OCI-LY7 (cell line): ENCODE measurements at regions not wholly inside any gene's neighbourhood (a gene's known extent, or its start where the extent isn't known, plus 50 kb on each side); places are given as distances from the start of the nearest gene placed in this dataset.

Experiments used
- BruUV-seq: library from RNA; stranded (reverse); fragments of 400-500 nt; replicated peaks from 2 replicates; lab custom pipeline; 2021; lab: Mats Ljungman, UMichigan
- CTCF ChIA-PET: fragments of 300-600 bp; sonication (Branson Sonifier 250); formaldehyde crosslinking; loops from one replicate; lab custom pipeline; 2022; ENCODE audit warnings: antibody characterized with exemption; ENCODE audit not compliant: unreplicated experiment; lab: Charles Lee
- POLR2A ChIA-PET: fragments of 300-600 bp; sonication (Branson Sonifier 250); formaldehyde crosslinking; loops from one replicate; lab custom pipeline; 2022; ENCODE audit warnings: antibody characterized with exemption; lab: Charles Lee
- DNase-seq: peaks from one replicate; pipeline ENCODE4 v3.0.0-alpha.2; 2015; ENCODE audit warnings: low spot score
- H2AFZ ChIP-seq: fragments of 200-600 bp; sonication (generic), shearing (Covaris generic); 2 replicates; pipeline ENCODE4 v1.6.1; 2014; ENCODE audit warnings: mild to moderate bottlenecking, antibody characterized with exemption, low read length, moderate library complexity
- H3K27ac ChIP-seq: fragments of 200-600 bp; sonication (generic); 2 replicates; pipeline ENCODE4 v1.5.1; 2014; ENCODE audit warnings: mixed run types, low read depth, mild to moderate bottlenecking, moderate library complexity, low read length, inconsistent platforms; ENCODE audit not compliant: poor library complexity, severe bottlenecking
- H3K36me3 ChIP-seq: fragments of 200-600 bp; sonication (generic); 2 replicates; pipeline ENCODE4 v1.6.1; 2014; ENCODE audit warnings: mild to moderate bottlenecking, antibody characterized with exemption, low read length, moderate library complexity, mixed read lengths; ENCODE audit not compliant: insufficient read depth
- H3K4me1 ChIP-seq: fragments of 200-600 bp; sonication (generic); 2 replicates; pipeline ENCODE4 v1.5.1; 2014; ENCODE audit warnings: mild to moderate bottlenecking, low read length; ENCODE audit not compliant: insufficient read depth, poor library complexity, severe bottlenecking
- H3K4me2 ChIP-seq: fragments of 200-600 bp; sonication (generic); 2 replicates; pipeline ENCODE4 v1.6.1; 2014; ENCODE audit warnings: mild to moderate bottlenecking, low read length
- H3K4me3 ChIP-seq: fragments of 200-600 bp; sonication (generic); 2 replicates; pipeline ENCODE4 v1.5.1; 2014; ENCODE audit warnings: mild to moderate bottlenecking, low read depth, low read length; ENCODE audit not compliant: poor library complexity, severe bottlenecking
- H3K79me2 ChIP-seq: fragments of 200-600 bp; sonication (generic); 2 replicates; pipeline ENCODE4 v1.6.1; 2016; ENCODE audit warnings: low read depth, mild to moderate bottlenecking, low read length, moderate library complexity, mixed read lengths; ENCODE audit not compliant: insufficient read depth
- H3K9me2 ChIP-seq: fragments of 200-600 bp; sonication (generic); 2 replicates; pipeline ENCODE4 v1.6.1; 2016; ENCODE audit warnings: mild to moderate bottlenecking, low read length, mixed read lengths; ENCODE audit not compliant: insufficient read depth
- H3K9me3 ChIP-seq: fragments of 200-600 bp; sonication (generic); 2 replicates; pipeline ENCODE4 v1.6.1; 2014; ENCODE audit warnings: mild to moderate bottlenecking, mixed run types, low read length, mixed read lengths
- H4K20me1 ChIP-seq: fragments of 200-600 bp; sonication (generic); 2 replicates; pipeline ENCODE4 v1.6.1; 2014; ENCODE audit warnings: mild to moderate bottlenecking, antibody characterized with exemption, low read length, moderate library complexity, mixed read lengths; ENCODE audit not compliant: insufficient read depth
- EZH2phosphoT487 ChIP-seq: fragments of 200-600 bp; sonication (generic); IDR thresholded peaks from 2 replicates; pipeline ENCODE4 v1.6.1; 2018; ENCODE audit warnings: low read depth, borderline replicate concordance, mild to moderate bottlenecking, mixed run types, antibody characterized with exemption, low read length, moderate library complexity, mixed read lengths
- intact Hi-C: fragments of 100-400 bp; cut with micrococcal nuclease; formaldehyde crosslinking; loops from one replicate; pipeline ENCODE4 v1.10.0; 2022; ENCODE audit not compliant: unreplicated experiment
- TF ChIP-seq, protein P1 (sequence below): fragments of 200-600 bp; sonication (generic); conservative IDR thresholded peaks from 2 replicates; pipeline ENCODE4 v1.5.1; 2014; ENCODE audit warnings: mild to moderate bottlenecking, antibody characterized with exemption, low read length, moderate library complexity, mixed read lengths

DNA sequence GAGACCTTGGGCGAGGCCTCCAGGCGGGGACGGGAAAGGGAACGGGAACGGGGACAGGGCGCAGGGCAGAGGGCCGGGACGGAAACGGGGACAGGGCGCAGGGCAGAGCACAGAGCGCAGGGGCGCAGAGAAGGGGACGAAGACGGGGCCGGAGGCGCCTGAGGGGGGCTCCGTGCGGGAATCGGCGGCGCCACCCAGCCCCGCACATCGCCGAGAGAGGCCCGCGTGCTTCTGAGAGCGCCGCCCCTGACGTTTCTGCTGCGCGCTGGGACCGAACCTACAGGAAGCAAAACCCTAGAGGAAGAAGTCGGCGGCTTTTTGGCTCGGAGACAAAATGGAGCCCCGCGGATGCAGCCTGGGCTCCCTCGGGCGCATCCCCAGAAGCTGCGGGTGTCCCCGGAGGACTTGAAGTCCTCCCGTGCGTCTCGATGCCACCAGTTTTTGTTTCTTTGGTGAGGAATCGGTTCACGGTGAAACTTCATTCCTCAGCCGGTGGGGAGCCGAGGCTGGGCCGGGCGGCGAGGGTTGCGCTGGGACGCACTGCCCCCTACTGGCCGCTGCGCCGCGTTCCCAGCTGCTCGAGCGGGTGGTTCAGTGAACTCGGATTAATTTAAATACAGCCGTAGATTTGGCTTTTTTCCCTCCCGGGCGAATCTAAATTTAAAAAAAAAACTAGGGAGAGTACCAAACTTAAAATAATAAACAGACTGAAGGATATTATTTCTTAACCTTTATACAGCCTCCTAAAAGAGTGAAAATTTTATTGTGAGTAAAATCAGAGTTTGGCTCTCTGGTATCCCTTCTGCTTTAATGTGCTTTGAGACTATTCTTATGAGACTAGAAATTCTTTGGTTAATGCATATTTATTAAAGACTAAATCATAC is 350.0 kb upstream of the ARGLU1 start:
- Histone ChIP-seq H3K79me2 (no peaks in the 10 kb centered on the region), H3K4me2 (peak overlapping the region; percentile 76), H3K9me3 (no peaks in the 10 kb centered on the region), H3K9me2 (no peaks in the 10 kb centered on the region), H3K4me1 (peaks cover 61% of the 10 kb centered on the region), H2AFZ (peak overlapping the region; percentile 92), H3K4me3 (peak overlapping the region; percentile 62), H3K36me3 (no peaks in the 10 kb centered on the region), H4K20me1 (no peaks in the 10 kb centered on the region), H3K27ac (peak overlapping the region; percentile 100)
- peak; percentile 71 for DNase-seq
- ChIA-PET POLR2A (no interaction called here), CTCF (no interaction called here)
- TF ChIP-seq, protein P1, sequence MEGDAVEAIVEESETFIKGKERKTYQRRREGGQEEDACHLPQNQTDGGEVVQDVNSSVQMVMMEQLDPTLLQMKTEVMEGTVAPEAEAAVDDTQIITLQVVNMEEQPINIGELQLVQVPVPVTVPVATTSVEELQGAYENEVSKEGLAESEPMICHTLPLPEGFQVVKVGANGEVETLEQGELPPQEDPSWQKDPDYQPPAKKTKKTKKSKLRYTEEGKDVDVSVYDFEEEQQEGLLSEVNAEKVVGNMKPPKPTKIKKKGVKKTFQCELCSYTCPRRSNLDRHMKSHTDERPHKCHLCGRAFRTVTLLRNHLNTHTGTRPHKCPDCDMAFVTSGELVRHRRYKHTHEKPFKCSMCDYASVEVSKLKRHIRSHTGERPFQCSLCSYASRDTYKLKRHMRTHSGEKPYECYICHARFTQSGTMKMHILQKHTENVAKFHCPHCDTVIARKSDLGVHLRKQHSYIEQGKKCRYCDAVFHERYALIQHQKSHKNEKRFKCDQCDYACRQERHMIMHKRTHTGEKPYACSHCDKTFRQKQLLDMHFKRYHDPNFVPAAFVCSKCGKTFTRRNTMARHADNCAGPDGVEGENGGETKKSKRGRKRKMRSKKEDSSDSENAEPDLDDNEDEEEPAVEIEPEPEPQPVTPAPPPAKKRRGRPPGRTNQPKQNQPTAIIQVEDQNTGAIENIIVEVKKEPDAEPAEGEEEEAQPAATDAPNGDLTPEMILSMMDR = peak; percentile 84
- no peak for TF ChIP-seq EZH2phosphoT487
- BruUV-seq = no TSS peak
- intact Hi-C loops = loop anchor here (2.0 to 5.0 kb wide), 4 partner anchors 74 to 381 kb away; partner anchors contain the start of gene ARGLU1

DNA sequence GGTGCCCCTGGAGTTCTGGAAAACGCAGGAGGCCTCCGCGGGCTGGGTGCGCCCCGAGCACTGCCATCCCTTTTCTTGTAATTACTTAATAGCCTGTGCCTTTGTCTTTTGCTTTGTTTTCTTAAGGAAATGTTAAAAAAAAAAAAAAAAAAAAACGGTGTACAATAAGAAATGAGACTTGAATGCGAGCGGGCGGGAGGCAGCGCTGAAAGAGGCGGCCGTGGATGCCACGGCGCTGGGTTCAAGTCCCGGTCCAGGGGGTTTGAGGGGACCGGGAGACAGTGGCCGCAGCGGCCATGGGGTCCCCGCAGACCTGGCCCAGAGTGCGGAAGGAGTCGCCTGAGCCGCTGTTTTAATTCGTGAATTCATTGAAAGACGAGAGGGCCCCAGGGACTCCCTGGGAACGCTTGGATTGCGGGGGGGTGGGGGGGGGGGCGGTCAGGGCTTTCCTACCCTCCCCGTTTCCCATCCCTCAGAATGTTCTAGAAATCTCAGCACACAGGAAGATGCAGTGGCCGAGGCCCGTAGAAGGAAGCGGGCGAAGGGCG is 349.2 kb upstream of the ARGLU1 start:
- no TSS peak for BruUV-seq
- H3K9me3 ChIP-seq = no peaks in the 10 kb centered on the region
- intact Hi-C loops = loop anchor here (5.0 kb wide), 2 partner anchors 75 to 350 kb away; partner anchors contain the start of gene ARGLU1
- H3K27ac ChIP-seq = no peak overlapping the region
- no peak for DNase-seq
- peaks cover 54% of the 10 kb centered on the region for H3K4me1 ChIP-seq
- H4K20me1 ChIP-seq = no peaks in the 10 kb centered on the region
- no peak overlapping the region for H3K4me3 ChIP-seq
- no peak overlapping the region for H2AFZ ChIP-seq
- peak overlapping the region; percentile 76; the same call in 1 of the 2 replicates for H3K4me2 ChIP-seq
- no peaks in the 10 kb centered on the region for H3K9me2 ChIP-seq
- ChIA-PET CTCF (no interaction called here), POLR2A (no interaction called here)
- no peaks in the 10 kb centered on the region for H3K79me2 ChIP-seq
- no peaks in the 10 kb centered on the region for H3K36me3 ChIP-seq
- no peak for TF ChIP-seq EZH2phosphoT487
- TF ChIP-seq, protein P1 = no peak
